NCI-H510A (cell line): ENCODE measurements at regions not wholly inside any gene's neighbourhood (a gene's known extent, or its start where the extent isn't known, plus 50 kb on each side); places are given as distances from the start of the nearest gene placed in this dataset.

Source experiments
- DNase-seq: peaks from one replicate; lab custom pipeline; 2025; lab: John Stamatoyannopoulos, UW

DNA sequence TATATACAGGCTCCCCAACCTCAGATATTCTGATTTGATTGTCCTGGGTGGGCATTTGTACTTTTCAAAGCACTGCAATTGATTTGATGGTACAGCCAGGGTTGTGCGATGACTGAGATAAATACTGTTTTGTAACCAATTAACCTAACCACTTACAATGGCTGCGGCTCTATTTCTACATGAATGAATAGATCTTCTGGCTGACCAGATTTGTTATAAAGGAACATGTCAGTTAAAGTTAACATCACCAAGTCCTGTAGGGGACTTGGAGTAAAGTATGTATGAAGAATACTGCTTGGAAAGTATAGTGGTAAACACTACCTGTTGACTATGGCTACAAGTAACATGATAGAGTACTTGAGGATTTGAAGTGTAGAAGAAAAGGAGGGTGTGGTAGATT lies 369.2 kb upstream of the JAG1 start:
- DNase-seq = no peak

DNA sequence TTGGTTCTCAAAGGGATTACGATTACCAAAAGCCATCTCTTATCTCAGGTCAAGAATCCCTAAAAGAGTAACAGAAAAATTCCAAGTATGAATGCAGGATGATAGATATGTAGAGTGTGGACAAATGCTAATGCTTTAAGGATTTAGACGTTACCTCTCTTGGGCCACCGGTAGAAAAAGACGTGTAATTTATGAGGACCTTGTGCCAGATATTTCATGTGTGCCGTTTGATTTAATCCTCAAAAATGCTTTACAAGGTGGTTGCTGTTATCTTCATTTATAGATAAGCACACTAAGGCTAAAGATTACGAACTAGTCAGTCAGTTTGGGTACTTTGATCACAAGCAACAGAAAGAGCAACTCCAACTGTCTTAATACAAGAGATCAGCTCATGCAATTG lies 370.8 kb upstream of the JAG1 start:
- no peak for DNase-seq

DNA sequence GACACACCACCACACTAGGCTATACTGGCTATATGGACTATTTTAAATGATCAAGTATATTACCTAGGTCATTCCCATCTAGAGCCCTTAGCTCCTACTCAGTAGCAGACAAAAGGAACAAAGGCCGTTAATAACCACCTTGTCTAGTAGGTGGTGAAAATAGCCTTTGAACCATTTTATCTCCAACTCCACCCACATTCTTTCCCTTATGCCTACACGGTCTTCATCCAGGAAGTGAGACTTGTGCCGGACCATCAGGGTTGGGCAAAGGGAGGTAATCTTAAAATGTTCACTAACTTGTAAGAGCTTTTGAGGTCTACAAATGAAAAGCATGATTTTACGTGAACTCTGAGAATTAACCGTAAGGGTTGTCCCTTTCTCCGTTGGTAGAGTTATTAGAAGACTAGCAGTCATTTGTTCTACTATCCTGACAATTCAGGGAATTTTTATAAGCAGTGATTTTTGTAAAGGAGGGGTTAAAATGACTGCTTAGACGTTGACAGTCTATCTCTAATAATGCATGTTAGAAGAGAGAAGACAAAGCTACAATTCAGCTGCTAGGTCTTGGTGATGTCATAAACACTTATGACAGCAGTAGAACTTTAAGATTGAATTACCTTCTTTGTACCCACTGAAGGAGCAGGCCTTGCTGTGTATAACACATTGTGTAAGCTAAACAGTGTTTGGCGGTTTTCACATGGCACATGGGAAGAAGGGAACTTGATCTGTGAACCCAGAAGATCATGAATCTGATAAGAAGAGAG lies 371.8 kb upstream of the JAG1 start:
- DNase-seq = no peak

DNA sequence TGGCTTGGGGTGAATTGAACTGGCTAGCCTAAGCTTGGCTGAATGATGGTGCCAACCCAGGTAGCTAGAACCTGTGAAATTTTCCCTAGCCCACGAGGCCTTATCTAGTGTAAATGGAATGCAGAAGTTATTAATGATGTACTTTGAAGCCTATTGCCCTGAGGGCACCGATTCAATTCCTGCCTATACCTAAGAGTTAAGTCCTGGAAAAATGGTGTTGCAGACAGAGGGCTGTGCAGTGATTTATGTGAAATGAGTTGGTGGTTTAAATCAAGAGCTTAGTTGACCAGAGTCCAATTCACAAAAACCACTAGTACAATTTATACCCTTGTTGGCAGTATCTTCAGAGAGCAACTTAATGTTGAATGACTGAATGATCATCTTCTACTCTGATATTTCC lies 373.8 kb upstream of the JAG1 start:
- no peak for DNase-seq

DNA sequence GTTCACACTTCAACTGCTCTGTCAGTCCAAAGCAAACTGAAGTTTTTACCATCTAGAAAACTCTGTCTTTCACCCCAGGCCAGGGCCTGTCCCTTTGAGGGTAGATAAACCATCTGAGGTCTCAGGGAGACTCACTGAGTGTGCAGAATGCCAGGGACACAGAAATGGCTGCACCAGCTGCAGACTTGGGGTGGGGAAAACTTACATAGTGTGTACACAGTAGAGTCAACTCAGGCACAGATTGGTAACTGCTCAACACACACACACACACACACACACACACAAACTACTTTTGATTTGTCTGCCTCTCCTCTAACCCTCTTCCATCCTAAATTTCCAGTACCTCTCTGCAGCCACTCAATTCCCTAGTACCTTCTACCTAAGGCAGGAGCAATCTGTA lies 374.9 kb upstream of the JAG1 start:
- DNase-seq = no peak

DNA sequence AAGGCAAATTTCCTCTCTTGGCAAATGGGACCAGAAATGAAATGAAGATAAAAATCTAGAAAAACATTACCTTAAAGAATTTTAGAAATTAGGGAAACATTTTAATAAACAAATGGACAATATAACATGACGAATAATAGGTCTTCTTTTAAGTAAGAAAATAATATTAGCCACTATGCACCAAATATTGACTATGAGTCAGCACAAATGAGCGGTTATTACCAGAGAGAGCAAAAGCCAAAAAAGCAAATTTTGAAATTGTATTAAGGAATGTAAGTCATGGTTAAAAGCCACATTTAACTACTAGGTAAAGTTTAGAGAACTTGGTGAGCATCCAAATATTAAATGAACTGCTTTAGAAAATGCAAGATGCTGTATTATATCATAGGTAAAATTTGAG lies 376.6 kb upstream of the JAG1 start:
- DNase-seq = no peak

DNA sequence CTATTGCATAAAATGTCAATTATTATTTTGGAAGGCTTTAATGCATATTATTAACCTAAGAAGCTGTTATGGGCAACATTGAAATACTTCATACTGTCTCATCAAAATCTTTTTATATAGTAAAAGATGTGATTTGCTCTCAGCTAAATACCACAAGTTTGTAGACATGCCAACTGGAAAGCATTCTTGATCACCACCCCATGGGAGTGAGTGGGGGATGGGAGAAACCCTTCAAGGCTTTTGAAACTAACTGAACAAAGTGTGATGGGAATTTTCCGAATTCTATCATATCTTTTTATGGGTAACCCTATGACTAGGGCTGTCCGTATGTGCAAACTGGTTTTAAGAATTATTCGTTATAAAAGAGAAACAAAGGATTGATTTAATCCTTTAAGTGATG lies 377.3 kb upstream of the JAG1 start:
- DNase-seq = no peak

DNA sequence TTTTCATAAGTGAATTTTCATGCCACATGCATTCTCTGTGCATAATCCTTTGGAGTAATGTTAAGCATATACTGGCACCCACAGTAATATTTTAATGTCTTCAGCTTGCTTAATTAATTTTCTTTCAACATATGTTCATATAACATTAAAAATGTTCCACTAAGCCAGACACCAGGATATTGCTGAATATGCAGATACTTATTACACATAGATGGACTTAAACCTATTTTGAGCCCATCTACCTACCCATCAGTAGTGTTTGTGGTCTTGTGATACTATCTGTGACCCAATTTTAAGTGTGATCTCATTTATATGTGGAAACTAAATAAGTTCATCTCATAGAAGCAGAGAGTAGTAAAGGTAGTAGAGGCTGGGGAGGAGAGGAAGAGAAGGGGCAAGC lies 379.5 kb upstream of the JAG1 start:
- DNase-seq = no peak

DNA sequence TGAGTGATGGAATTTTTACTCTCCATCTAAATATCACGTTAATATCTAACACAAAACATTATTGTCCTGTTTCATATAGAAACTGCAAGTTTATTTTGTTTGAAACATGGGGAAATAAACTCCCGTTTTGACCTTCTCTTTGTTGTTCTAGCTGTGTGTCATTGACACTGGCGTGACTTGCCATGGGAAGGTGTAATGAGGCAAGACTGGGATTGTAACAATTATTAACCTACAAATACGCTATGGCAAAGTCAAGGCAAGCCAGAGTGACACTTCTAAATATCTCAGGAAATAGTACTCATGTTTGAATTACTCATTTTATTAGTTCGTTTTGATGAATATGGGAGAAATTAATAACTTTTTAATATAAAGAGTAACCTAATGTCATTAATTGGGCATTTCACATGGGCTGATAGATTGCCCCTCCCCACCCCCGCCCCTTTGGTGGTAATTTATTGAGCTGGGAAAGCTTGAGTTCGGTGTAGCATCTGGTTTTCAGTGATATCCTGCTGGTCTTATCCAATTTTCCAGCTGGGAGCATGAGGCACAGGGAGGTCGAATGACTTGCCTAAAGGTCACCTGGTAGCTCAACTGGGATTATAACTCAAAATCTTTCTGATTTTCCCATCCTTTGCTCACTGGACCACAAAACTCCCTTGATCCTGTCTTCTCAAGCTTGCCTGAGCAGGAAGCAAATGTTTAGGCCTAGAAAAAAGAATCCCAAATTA lies 380.6 kb upstream of the JAG1 start:
- no peak for DNase-seq

DNA sequence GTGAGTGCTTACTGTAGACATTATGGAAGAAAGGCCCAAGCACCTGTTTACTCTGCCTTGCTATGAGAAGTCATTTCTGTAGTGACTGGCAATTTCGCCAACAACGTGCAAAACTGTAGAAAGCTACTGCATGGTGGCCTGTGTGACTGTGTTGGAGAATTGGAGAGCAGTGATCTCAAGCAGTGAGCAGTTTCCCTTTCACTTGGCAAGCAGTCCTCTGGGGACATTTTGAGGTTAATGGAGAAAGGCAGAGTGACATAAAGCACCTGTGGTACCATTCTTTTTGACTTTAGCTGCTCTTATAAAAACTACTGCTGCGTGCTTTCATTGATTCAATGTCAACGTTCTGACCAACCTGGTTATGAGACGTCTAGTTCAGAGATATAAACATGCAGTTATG lies 382.6 kb upstream of the JAG1 start:
- DNase-seq = no peak

DNA sequence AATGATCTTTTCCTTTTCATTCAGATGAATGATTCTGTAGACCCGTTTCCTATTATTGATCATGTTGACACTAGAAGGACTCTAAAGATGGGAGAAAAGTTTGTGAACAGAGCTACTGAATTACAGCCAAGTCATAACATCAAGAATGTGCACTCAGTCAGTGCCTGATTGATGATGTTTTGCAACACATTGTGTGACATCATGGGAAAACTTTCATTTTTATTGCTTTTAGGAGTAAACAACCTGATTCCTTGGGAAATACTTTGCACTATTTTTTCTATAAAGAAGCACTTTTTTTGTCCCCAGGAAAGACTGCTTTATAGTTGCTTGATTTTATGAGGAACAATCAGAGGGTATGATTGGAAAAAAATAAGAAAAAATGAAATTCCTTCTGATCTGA lies 383.8 kb upstream of the JAG1 start:
- DNase-seq = no peak

DNA sequence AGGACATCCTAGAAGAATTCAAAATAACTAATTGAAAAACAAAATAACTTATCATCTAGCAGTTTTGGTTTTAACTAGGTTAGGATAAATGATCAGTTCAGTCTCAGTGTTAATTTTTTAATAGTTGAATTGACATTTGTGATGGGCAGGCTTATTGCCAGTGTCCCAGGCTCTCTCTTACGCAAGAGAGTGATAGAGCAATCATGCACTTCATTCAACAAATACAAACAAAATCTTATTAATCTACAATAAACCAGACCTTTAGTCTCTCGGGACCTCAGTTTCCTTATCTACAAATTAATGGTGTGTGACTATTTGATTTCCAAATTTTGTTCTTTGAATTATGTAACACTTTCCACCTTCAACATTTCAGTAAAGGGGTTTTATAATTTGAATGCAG lies 385.9 kb upstream of the JAG1 start:
- DNase-seq = no peak

DNA sequence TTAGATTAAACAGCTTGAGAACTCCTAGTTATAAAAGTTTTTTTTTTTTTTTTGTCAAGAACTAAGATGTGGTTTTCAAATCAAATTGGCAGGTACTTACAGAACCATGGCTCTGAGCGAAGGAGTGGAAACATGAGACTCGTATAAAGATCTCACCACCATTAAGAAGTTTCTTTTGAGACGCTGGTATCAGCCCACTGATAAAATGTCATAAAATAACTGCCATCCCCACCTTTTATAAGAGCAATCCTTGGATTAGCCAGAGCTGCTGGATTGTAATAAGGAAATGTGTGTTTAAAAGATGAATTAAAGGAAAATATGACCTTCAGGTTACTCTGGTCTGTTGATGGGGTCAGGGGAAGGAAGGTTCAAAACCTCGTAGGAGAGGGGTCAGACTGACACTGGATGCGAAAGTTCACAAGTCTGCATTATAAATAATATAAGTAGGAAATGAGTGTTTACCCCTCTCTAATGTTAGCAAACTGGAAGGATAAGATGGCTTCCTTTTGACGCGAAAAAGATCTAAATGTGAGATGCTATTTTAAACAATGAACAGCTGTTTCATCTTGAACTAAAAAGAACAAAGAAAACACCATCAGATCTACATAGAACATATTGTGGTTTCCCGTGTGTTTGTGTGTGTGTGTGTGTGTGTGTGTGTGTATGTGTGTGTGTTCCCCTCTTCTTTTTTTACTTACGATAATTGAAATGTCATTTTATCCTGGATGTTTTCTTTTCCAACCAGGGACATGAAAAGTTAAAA lies 386.8 kb upstream of the JAG1 start:
- DNase-seq = no peak

DNA sequence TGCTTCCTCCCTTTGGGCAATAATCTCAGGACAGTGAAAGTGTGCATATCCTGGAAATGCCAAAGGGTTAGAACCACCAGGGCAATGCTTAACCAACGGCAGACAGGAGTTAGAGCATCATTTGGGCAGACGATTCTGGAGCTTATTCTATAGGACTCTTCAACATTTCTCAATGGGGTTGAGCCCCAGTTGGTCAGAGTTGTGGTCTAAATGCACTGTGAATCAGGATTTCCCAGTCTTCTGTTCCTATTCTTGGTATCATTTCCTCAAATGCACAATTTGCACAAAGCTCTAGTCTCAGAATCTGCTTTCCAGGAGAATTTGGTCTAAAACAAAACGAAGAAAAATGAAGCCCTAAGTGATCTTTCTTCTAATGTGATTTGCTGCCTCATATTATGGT lies 389.6 kb upstream of the JAG1 start:
- no peak for DNase-seq

DNA sequence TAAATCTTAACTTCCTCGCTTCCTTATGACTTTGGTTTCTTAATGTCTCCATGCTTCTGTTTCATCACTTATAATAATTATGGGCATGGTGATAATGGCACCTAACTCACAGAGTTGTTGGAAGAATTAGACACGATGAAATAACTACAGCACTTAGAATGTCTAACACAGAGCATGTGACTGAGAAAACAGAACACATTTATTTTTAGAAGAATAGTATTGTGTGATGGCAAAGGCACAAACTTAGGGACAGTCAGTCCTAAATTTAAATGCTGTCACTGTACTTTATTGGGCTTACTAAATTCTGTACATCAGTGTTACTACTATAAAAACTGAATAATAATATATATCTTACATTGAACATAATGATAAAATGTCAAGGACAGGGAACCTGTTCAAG lies 391.1 kb upstream of the JAG1 start:
- no peak for DNase-seq

DNA sequence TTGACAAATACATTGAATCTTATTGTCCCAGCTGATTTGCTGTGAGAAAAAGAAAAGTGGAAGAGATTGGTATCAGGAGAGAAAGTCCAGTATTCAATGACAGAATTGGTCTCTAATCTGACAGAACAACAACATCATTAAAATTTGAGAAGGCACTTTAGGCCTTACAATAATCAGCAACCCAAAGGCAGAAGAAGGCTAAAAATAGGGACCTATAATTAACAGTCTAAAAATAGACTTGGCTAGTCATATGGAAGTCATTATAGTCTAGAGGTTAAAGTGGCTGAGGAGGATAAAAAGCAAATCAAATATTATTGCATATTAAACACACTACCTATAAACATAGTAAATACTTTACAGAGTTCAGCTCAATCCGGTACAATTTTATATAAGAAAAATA lies 393.6 kb upstream of the JAG1 start:
- DNase-seq = no peak

DNA sequence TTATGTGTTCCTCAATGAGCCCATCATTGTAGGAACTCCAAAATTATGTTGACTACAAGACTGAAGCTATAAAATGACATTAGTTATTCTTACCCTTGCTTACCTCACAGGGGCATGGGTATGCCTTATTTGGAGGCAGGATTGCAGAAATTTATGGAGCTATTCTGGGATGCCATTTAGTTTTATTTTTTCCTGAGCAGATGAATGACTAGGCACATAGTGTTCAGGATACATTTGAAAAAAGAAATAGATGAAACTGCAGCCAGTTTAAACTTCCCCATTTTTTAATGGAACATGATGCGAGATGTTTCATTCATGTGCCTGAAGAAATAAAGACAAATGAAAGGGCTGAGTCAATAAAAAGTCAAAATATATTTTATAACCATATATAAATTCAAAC lies 399.2 kb upstream of the JAG1 start:
- no peak for DNase-seq

DNA sequence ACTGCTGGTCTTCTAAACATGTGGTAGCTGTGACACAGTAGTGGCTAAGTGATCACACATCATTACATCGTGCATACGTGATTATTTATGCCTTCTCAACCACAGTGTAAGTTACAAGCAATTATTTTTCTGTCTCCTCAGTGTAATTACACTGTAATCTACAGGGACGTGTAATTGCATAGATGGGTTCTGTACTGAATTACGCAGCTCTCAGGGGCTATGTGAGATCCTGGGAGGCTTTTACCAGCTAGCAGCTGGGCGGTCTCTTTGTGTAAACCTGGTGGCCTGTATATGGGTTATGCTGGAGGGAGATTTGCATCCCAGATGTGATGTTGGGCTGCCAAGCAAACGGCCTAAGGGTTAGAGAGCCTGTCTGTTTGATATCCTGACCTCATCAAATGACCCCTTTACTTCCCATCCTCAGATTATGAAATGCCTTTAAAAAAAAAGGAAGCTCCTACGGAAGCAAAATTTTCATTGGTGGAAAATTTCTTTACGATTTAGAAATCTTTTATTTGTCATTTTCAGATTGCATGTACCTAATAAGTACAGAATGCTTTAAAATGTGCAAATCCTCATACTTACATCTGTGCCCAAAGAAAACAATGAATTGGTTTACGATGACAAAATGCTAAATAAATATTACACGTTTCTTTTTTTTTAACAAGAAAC lies 402.8 kb upstream of the JAG1 start:
- no peak for DNase-seq

DNA sequence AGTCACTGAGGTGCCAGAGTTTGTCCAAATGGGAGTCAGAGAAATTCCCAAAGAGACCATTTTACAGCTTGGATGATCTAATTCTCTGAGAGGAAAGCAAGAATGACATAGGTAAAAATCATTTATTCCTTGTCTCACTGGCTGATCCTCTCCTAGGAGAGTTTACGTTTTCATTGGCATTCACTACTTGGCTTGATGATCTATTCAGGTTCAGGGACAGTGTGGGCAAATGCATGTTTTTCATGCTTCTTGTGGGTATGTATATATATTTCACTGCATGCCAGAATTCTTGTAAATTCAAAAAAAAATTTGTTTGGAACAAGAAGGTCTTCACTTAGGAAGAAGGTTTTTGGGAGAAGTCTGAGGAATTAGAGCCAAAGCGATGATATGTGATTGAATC lies 403.4 kb upstream of the JAG1 start:
- DNase-seq = no peak

DNA sequence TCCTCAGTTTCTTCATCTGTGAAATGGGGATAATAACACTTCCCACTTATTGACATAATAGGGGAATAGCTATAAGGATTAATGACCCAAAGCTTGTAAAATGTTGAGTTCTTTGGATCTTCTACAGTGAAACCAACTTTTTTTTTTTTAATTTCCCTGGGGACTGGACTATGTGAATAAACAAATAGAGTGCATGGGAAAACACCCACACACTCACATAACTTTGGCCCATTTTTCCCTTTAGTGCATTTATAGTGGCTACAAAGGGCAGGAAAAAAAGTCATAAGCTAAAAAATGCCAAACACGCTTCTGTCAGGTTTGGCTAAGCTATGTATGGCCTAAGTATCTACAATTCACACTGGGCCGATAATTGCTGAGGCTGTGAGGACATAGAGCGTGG lies 406.2 kb upstream of the JAG1 start:
- no peak for DNase-seq

DNA sequence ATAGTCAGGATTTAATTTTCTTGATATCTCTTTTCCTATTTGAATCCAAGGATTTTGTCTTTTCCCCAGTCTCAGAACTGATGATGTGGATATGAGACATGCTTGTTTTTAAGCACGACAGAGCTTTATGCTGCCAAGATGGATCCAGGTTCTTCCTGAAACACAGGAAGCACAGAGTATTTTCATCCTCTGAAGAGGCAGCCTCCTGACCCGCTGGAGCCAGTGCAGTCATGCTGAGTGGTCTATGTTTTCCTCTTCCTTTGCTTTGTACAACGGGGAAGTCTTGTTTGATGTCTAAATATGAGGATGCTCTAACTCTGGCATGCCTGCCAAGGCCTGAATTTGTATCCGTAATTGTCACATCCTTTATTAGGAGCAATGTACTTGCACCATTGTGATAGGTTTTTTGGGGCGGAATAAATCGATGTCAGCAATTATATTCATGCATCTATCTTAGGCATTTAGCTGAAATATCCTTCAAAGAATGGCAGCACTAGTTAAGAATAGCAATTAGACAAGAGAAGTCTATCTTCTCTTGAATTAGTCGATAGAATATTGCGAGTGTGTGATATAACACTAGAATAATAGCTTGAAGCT lies 407.1 kb upstream of the JAG1 start:
- no peak for DNase-seq

DNA sequence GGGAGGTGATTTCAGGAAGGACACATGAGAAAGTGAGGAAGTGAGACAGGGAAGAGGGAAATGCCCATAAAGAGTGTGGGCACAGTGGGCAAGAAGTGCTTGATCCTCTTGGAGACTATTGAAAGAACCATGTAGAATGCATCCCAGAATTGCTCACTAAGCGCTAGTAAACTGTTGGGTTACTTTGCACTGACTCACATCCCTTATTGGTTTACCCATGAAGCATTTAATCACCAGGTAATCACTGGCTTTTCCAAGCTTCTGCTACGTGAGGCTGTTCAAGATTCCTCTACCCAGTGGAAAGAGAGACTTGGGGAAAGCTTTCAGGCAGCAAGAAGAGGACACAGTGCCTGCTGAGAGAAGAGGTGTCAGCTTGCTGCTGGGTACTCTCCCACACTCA lies 410.0 kb upstream of the JAG1 start:
- no peak for DNase-seq
